ENCODE measurements at regions not wholly inside any gene's neighbourhood (a gene's known extent, or its start where the extent isn't known, plus 50 kb on each side); places are given as distances from the start of the nearest gene placed in this dataset.
"Not testable (repeated sequence)": the region's sequence is repeated elsewhere in the genome, so short reads cannot be mapped to it uniquely, and the experiment has no call there.

DNA sequence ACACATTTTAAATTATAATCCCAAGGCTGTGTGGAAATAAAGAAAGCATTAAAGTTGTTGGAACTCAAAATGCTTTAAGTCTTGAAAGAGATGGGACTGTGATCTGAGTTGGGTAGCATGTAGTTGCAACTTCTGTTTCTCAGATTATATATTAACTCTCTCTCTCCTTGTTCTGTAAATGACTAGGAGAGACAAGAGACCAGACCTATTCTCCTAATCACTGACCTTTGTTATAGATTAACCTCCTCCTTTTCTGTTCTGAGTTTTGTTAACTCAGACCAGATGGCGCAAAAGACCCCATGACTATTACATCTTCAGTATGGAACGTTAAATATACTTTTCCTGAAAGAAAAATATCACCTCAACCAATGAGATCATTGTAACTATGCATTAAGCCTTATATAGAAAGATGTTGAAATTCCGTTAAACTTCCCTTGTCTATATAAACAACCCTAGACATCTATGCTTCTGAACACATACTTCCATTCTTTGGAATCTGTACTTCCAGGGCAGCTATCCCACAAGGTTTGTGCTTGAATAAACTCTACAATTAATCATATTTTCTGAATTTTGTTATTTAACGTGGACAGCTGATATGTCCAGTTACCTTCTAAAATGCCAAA is 143.5 kb upstream of the TRIM24 start:
- DNase-seq (ENCODE audit: low spot score) (no peak), ATAC-seq (ENCODE audit: low read depth) (no peak)
- no peaks in the 10 kb centered on the region for H3K36me3 ChIP-seq (ENCODE audit: low read depth)
- H3K4me3 ChIP-seq (ENCODE audit: severe bottlenecking), result no peak overlapping the region
- H3K9me3 ChIP-seq (ENCODE audit: severe bottlenecking), result no peaks in the 10 kb centered on the region
- no peaks in the 10 kb centered on the region for H3K4me1 ChIP-seq (ENCODE audit: insufficient read depth, poor library complexity, severe bottlenecking)
- H3K27ac ChIP-seq (ENCODE audit: poor library complexity, severe bottlenecking), result no peak overlapping the region
- TF ChIP-seq, protein P1, sequence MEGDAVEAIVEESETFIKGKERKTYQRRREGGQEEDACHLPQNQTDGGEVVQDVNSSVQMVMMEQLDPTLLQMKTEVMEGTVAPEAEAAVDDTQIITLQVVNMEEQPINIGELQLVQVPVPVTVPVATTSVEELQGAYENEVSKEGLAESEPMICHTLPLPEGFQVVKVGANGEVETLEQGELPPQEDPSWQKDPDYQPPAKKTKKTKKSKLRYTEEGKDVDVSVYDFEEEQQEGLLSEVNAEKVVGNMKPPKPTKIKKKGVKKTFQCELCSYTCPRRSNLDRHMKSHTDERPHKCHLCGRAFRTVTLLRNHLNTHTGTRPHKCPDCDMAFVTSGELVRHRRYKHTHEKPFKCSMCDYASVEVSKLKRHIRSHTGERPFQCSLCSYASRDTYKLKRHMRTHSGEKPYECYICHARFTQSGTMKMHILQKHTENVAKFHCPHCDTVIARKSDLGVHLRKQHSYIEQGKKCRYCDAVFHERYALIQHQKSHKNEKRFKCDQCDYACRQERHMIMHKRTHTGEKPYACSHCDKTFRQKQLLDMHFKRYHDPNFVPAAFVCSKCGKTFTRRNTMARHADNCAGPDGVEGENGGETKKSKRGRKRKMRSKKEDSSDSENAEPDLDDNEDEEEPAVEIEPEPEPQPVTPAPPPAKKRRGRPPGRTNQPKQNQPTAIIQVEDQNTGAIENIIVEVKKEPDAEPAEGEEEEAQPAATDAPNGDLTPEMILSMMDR (IDR thresholded peaks at IDR 0.05; ENCODE audit: poor library complexity, severe bottlenecking), result no peak
- no peaks in the 10 kb centered on the region for H3K27me3 ChIP-seq (ENCODE audit: insufficient read depth, poor library complexity, severe bottlenecking)

DNA sequence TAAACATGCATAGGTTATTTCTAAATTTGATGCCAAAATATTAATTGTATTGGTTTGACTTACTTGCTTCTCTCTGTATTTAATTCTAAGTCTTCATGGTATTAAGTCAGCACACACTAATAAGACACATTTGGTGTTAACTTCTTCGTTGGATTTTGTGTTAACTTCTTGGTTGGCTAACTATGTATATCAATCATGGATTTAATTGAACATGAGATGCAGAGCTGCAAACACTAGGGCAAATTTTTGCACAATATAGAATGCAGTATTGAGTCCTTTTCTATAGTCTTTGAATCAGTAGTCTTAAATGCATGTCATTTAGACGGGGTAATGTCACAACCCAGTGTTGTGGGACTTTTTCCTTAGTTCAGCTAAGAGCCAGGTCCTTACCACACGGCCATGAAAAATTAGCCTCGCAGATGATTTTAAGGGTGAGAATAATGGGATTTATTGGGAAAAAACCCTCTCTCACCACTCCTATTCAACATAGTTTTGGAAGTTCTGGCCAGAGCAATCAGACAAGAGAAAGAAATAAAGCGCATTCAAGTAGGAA is 142.9 kb upstream of the TRIM24 start:
- DNase-seq (ENCODE audit: low spot score) (no peak), ATAC-seq (ENCODE audit: low read depth) (no peak)
- Histone ChIP-seq H3K27ac (ENCODE audit: poor library complexity, severe bottlenecking) (no peak overlapping the region), H3K4me1 (ENCODE audit: insufficient read depth, poor library complexity, severe bottlenecking) (no peaks in the 10 kb centered on the region), H3K9me3 (ENCODE audit: severe bottlenecking) (no peaks in the 10 kb centered on the region), H3K4me3 (ENCODE audit: severe bottlenecking) (no peak overlapping the region), H3K36me3 (ENCODE audit: low read depth) (no peaks in the 10 kb centered on the region), H3K27me3 (ENCODE audit: insufficient read depth, poor library complexity, severe bottlenecking) (no peaks in the 10 kb centered on the region)
- TF ChIP-seq, protein P1 (IDR thresholded peaks at IDR 0.05; ENCODE audit: poor library complexity, severe bottlenecking), result no peak

DNA sequence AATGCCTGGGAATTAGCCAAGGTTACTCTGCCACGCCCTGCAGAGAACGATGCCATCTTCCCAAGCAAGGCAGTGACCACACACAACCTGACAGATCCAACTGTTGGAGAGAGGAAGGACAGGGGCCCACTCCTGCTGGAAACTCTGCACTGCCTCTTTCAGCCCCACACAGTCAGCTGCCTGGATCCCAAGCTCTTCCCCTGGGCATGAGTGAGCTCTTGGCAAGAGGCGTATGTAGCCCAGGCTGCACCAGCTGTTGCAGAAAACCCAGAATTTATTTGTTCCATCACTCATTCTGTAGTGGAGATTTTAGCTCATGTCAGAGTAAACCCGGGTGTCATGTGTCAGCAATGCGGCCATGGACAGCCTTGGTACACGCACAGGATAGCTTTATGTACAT is 135.1 kb upstream of the TRIM24 start:
- ATAC-seq (ENCODE audit: low read depth) (no peak; the same call in 2 of the 3 replicates), DNase-seq (ENCODE audit: low spot score) (no peak)
- Histone ChIP-seq H3K4me3 (ENCODE audit: severe bottlenecking) (no peak overlapping the region), H3K9me3 (ENCODE audit: severe bottlenecking) (no peaks in the 10 kb centered on the region), H3K36me3 (ENCODE audit: low read depth) (no peaks in the 10 kb centered on the region), H3K4me1 (ENCODE audit: insufficient read depth, poor library complexity, severe bottlenecking) (no peaks in the 10 kb centered on the region), H3K27ac (ENCODE audit: poor library complexity, severe bottlenecking) (no peak overlapping the region), H3K27me3 (ENCODE audit: insufficient read depth, poor library complexity, severe bottlenecking) (no peaks in the 10 kb centered on the region)
- TF ChIP-seq, protein P1 (IDR thresholded peaks at IDR 0.05; ENCODE audit: poor library complexity, severe bottlenecking), result no peak

GRCh38 chr7:138325434-138325833 is 134.6 kb upstream of the TRIM24 start:
- Histone ChIP-seq H3K4me3 (ENCODE audit: severe bottlenecking) (no peak overlapping the region), H3K27ac (ENCODE audit: poor library complexity, severe bottlenecking) (no peak overlapping the region), H3K9me3 (ENCODE audit: severe bottlenecking) (no peaks in the 10 kb centered on the region), H3K4me1 (ENCODE audit: insufficient read depth, poor library complexity, severe bottlenecking) (no peaks in the 10 kb centered on the region), H3K36me3 (ENCODE audit: low read depth) (no peaks in the 10 kb centered on the region), H3K27me3 (ENCODE audit: insufficient read depth, poor library complexity, severe bottlenecking) (no peaks in the 10 kb centered on the region)
- DNase-seq (ENCODE audit: low spot score) (no peak), ATAC-seq (ENCODE audit: low read depth) (no peak)
- TF ChIP-seq, protein P1 (IDR thresholded peaks at IDR 0.05; ENCODE audit: poor library complexity, severe bottlenecking), result no peak

DNA sequence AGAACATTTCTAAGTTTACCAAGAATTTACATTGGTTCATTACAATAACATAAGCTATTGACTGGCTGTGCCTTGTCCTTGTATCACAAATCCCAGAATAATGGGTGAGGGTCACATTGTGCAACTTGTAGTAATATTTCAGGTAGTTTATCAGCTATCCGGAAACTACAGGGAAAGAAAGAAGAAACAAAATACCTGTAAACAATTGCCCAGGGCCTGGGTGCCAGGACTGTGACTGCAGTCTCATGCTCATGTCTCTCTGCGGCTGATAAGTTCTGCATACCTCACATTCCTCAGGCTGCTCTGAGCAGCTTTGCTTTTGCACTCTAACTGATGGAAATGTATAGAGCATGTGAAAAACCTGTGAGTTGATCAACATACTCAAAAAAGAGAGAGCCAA is 131.8 kb upstream of the TRIM24 start:
- Histone ChIP-seq H3K9me3 (ENCODE audit: severe bottlenecking) (no peaks in the 10 kb centered on the region), H3K36me3 (ENCODE audit: low read depth) (no peaks in the 10 kb centered on the region), H3K27me3 (ENCODE audit: insufficient read depth, poor library complexity, severe bottlenecking) (no peaks in the 10 kb centered on the region), H3K4me3 (ENCODE audit: severe bottlenecking) (no peak overlapping the region), H3K4me1 (ENCODE audit: insufficient read depth, poor library complexity, severe bottlenecking) (no peaks in the 10 kb centered on the region), H3K27ac (ENCODE audit: poor library complexity, severe bottlenecking) (no peak overlapping the region)
- DNase-seq (ENCODE audit: low spot score) (no peak), ATAC-seq (ENCODE audit: low read depth) (no peak)
- TF ChIP-seq, protein P1 (IDR thresholded peaks at IDR 0.05; ENCODE audit: poor library complexity, severe bottlenecking), result no peak

GRCh38 chr7:138332850-138333249 is 127.2 kb upstream of the TRIM24 start:
- not testable (repeated sequence) for DNase-seq (ENCODE audit: low spot score); H3K4me3 ChIP-seq (ENCODE audit: severe bottlenecking); ATAC-seq (ENCODE audit: low read depth); H3K27ac ChIP-seq (ENCODE audit: poor library complexity, severe bottlenecking); H3K27me3 ChIP-seq (ENCODE audit: insufficient read depth, poor library complexity, severe bottlenecking); H3K4me1 ChIP-seq (ENCODE audit: insufficient read depth, poor library complexity, severe bottlenecking); H3K9me3 ChIP-seq (ENCODE audit: severe bottlenecking); H3K36me3 ChIP-seq (ENCODE audit: low read depth)
